Glutamatergic neuron (in vitro differentiated cells): ENCODE measurements at regions not wholly inside any gene's neighbourhood (a gene's known extent, or its start where the extent isn't known, plus 50 kb on each side); places are given as distances from the start of the nearest gene placed in this dataset.

Source experiments
- DNase-seq: peaks from one replicate; pipeline ENCODE4 v3.0.0; 2022
- H3K27ac Mint-ChIP-seq: one replicate; pipeline ENCODE4 v1.8.0; 2020; ENCODE audit warnings: mild to moderate bottlenecking, mixed read lengths, inconsistent platforms; ENCODE audit not compliant: unreplicated experiment
- H3K27me3 Mint-ChIP-seq: one replicate; pipeline ENCODE4 v1.8.0; 2020; ENCODE audit warnings: mild to moderate bottlenecking, moderate library complexity, mixed read lengths, inconsistent platforms; ENCODE audit not compliant: unreplicated experiment
- H3K36me3 Mint-ChIP-seq: one replicate; pipeline ENCODE4 v1.8.0; 2020; ENCODE audit warnings: mild to moderate bottlenecking, mixed read lengths, inconsistent platforms; ENCODE audit not compliant: unreplicated experiment
- H3K4me1 Mint-ChIP-seq: one replicate; pipeline ENCODE4 v1.8.0; 2020; ENCODE audit warnings: mild to moderate bottlenecking, low read depth, mixed read lengths, inconsistent platforms; ENCODE audit not compliant: unreplicated experiment
- H3K4me3 Mint-ChIP-seq: one replicate; pipeline ENCODE4 v1.8.0; 2020; ENCODE audit warnings: mild to moderate bottlenecking, mixed read lengths, inconsistent platforms; ENCODE audit not compliant: unreplicated experiment
- H3K9me3 Mint-ChIP-seq: one replicate; pipeline ENCODE4 v1.8.0; 2020; ENCODE audit warnings: mild to moderate bottlenecking, moderate library complexity, mixed read lengths, inconsistent platforms; ENCODE audit not compliant: unreplicated experiment
- CTCF ChIP-seq: fragments of 200-600 bp; sonication (generic); IDR thresholded peaks from one replicate; pipeline ENCODE4 v1.5.0; 2021; ENCODE audit not compliant: partially characterized antibody, unreplicated experiment

DNA sequence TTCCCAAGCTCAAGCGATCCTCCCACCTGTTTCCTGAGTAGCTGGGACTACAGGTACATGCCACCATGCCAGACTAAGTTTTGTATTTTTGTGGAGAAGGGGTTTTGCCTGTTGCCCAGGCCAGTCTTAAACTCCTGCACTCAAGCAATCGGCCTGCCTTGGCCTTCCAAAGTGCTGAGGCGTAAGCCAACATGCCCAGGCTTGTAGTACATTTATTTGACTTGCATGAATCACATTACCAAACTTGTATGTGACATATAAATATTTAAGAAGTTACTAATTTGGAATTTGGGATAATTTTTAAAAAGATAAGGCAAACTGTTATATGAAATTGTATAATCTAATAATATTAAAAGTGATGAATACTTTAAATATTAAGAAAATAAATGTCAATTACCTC lies 157.6 kb downstream of the MCHR2 start:
- Mint-ChIP-seq H3K27me3 (no peaks in the 10 kb centered on the region), H3K9me3 (no peaks in the 10 kb centered on the region), H3K27ac (no peak overlapping the region), H3K4me1 (no peaks in the 10 kb centered on the region), H3K4me3 (no peak overlapping the region), H3K36me3 (no peaks in the 10 kb centered on the region)
- no peak for TF ChIP-seq CTCF
- no peak for DNase-seq

- Mint-ChIP-seq H3K4me1 (no peaks in the 10 kb centered on the region), H3K27ac (no peak overlapping the region), H3K27me3 (peaks cover 2% of the 10 kb centered on the region), H3K36me3 (no peaks in the 10 kb centered on the region), H3K9me3 (no peaks in the 10 kb centered on the region), H3K4me3 (no peak overlapping the region)
- TF ChIP-seq CTCF: no peak
- no peak for DNase-seq
Measured at GRCh38 chr6:99838607-99839006, 155.4 kb downstream of the MCHR2 start.

- Mint-ChIP-seq H3K27ac (no peak overlapping the region), H3K27me3 (peaks cover 2% of the 10 kb centered on the region), H3K9me3 (peaks cover 2% of the 10 kb centered on the region), H3K4me1 (no peaks in the 10 kb centered on the region), H3K4me3 (no peak overlapping the region), H3K36me3 (no peaks in the 10 kb centered on the region)
- no peak for TF ChIP-seq CTCF
- no peak for DNase-seq
Measured at GRCh38 chr6:99841297-99841696, 152.7 kb downstream of the MCHR2 start.

DNA sequence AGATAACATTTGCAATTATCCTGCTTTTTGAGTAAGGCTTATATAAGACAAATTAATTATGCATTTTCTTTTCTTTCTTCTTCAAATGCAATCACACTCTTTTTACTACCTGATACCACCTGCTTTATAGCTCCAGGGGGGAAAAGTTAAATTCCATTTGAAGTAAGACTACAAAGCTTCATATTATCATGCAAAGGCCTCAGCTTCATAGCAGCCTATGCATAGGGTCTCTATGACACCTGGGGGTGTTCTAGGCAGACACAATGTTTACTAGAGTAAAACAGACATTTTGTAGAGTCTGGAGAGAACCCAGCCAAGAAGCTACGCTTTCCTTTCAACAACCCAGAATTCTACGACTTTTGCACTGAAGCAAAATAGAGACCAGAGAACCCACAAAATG lies 148.0 kb downstream of the MCHR2 start:
- no peaks in the 10 kb centered on the region for H3K36me3 Mint-ChIP-seq

GRCh38 chr6:99850841-99851240 lies 143.2 kb downstream of the MCHR2 start:
- Mint-ChIP-seq H3K9me3 (no peaks in the 10 kb centered on the region), H3K27ac (no peak overlapping the region), H3K4me3 (no peak overlapping the region), H3K36me3 (no peaks in the 10 kb centered on the region), H3K27me3 (no peaks in the 10 kb centered on the region), H3K4me1 (no peaks in the 10 kb centered on the region)
- DNase-seq: no peak
- no peak for TF ChIP-seq CTCF

More for the DNA sequence above, 148.0 kb downstream of the MCHR2 start:
- Mint-ChIP-seq H3K9me3 (peaks cover 2% of the 10 kb centered on the region), H3K27me3 (peaks cover 2% of the 10 kb centered on the region), H3K4me1 (no peaks in the 10 kb centered on the region), H3K4me3 (no peak overlapping the region), H3K27ac (no peak overlapping the region)
- no peak for DNase-seq
- TF ChIP-seq CTCF: no peak
